ENCODE measurements at regions not wholly inside any gene's neighbourhood (a gene's known extent, or its start where the extent isn't known, plus 50 kb on each side); places are given as distances from the start of the nearest gene placed in this dataset. TPM values are rescaled to one million over a fixed set of nuclear protein-coding genes. Genes with fewer than 3 reads are reported as not detected.

DNA sequence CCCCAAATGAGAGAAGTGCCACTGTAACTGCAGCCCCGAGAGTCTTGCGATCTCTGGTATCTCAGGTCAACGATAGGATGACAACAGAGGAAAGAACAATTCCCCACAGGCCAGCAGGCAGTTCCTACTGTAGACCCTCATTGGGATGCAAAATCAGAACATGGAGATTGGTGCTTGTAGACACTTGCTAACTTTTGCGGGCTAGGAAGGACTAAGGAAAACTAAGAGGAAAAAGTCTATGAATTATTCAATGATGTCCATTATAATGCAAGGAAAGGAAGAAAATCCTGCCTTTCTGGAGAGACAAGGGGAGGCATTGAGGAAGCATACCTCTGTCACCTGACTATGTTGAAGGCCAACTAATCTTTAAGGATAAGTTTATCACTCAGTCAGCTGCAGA, 51.9 kb upstream of the CWC22 start:
- Histone ChIP-seq H2BK12ac (ENCODE audit: low read length) (no peak overlapping the region), H3K9ac (ENCODE audit: low read depth, low read length, poor library complexity) (no peak overlapping the region), H3K4me1 (ENCODE audit: control insufficient read depth in 2 of 2, insufficient read depth in 1 of 2, low read depth in 1 of 2, low read length in 2 of 2) (peaks cover 8 to 20% of the 10 kb centered on the region in 2 donors), H3K23ac (ENCODE audit: low read depth, low read length, poor library complexity) (no peak overlapping the region), H3K14ac (ENCODE audit: low read length) (no peak overlapping the region), H3K18ac (ENCODE audit: low read length) (peak overlapping the region; percentile 82), H3K36me3 (replicated peaks in 1 of 2; ENCODE audit: control insufficient read depth in 2 of 2, insufficient read depth in 2 of 2, low read length in 2 of 2) (no peaks in the 10 kb centered on the region), H3K4me3 (ENCODE audit: low read length in 2 of 2) (no peak overlapping the region), H2BK120ac (ENCODE audit: low read depth, low read length) (no peak overlapping the region), H4K91ac (ENCODE audit: low read depth, low read length, poor library complexity) (no peak overlapping the region), H2AFZ (ENCODE audit: low read length) (no peak overlapping the region), H3K27me3 (ENCODE audit: control insufficient read depth in 3 of 3, insufficient read depth in 3 of 3, low read depth in 1 of 3, low read length in 3 of 3) (no peaks in the 10 kb centered on the region), H3K27ac (replicated peaks; ENCODE audit: low read length) (peak overlapping the region; percentile 97), H2AK5ac (ENCODE audit: low read depth, low read length) (no peak overlapping the region), H4K8ac (ENCODE audit: low read depth, low read length) (no peak overlapping the region), H3K79me1 (ENCODE audit: low read depth, low read length) (no peaks in the 10 kb centered on the region), H3K9me3 (replicated peaks in 1 of 2; ENCODE audit: control insufficient read depth in 2 of 2, insufficient read depth in 1 of 2, low read depth in 1 of 2, low read length in 2 of 2) (peaks cover 0 to 2% of the 10 kb centered on the region in 2 donors), H3K4me2 (ENCODE audit: insufficient read depth, low read length, poor library complexity, severe bottlenecking) (no peak overlapping the region), H2BK5ac (ENCODE audit: low read length) (peak overlapping the region; percentile 79), H3K4ac (ENCODE audit: low read length) (no peak overlapping the region), H2BK15ac (ENCODE audit: low read length) (no peak overlapping the region)
- DNase-seq (ENCODE audit: low spot score) = no peak
- WGBS, 2 donors (ENCODE audit: extremely low coverage in 2 of 2, insufficient read length in 2 of 2, insufficient replicate concordance in 1 of 2) = no CpG with 5 or more reads among the region's 4 CpGs

DNA sequence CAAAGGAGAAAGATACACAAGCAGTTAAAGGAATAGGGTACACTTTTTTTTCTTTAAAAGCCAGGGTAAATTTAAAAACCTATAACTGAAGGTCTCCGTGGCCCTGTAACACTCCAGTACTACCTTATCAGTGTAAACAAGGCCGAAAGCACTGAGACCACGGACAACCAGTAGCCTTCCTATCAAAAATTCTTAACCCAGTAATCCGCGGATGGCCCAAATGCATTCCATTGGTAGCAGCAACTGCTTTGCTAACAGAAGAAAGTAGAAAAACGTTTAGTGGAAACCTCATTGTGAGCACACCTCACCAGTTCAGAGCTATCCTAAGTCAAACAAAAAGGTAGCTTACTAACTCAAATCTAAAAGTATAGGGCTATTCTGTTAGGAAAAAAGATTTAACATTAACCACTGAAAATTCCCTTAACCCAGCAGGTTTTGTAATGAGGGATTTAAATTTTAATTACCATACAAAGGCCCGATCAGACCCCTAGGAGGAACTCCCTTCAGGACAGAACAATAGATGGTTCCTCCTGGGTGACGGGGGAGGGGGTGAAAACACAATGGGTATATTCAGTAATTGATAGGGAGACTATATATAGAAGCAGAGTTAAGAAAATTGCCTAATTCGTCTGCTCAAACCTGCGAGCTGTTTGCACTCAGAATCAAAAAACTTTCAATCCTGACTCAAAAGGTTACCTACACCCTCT, 50.8 kb upstream of the CWC22 start:
- H2AK5ac ChIP-seq (ENCODE audit: low read depth, low read length) = no peak overlapping the region
- no peaks in the 10 kb centered on the region for H3K36me3 ChIP-seq (replicated peaks in 1 of 2; ENCODE audit: control insufficient read depth in 2 of 2, insufficient read depth in 2 of 2, low read length in 2 of 2)
- H3K27ac ChIP-seq (replicated peaks; ENCODE audit: low read length) = peak overlapping the region; percentile 97
- peaks cover 0 to 1% of the 10 kb centered on the region in 2 donors for H3K9me3 ChIP-seq (replicated peaks in 1 of 2; ENCODE audit: control insufficient read depth in 2 of 2, insufficient read depth in 1 of 2, low read depth in 1 of 2, low read length in 2 of 2)
- H2BK15ac ChIP-seq (ENCODE audit: low read length) = no peak overlapping the region
- peaks cover 4 to 20% of the 10 kb centered on the region in 2 donors for H3K4me1 ChIP-seq (ENCODE audit: control insufficient read depth in 2 of 2, insufficient read depth in 1 of 2, low read depth in 1 of 2, low read length in 2 of 2)
- H4K91ac ChIP-seq (ENCODE audit: low read depth, low read length, poor library complexity) = no peak overlapping the region
- H2BK120ac ChIP-seq (ENCODE audit: low read depth, low read length) = peak overlapping the region; percentile 76
- no peak overlapping the region for H2BK12ac ChIP-seq (ENCODE audit: low read length)
- H3K14ac ChIP-seq (ENCODE audit: low read length) = no peak overlapping the region
- no peak overlapping the region for H3K18ac ChIP-seq (ENCODE audit: low read length)
- no peak overlapping the region for H4K8ac ChIP-seq (ENCODE audit: low read depth, low read length)
- peak overlapping the region; percentile 76 for H2BK5ac ChIP-seq (ENCODE audit: low read length)
- no peak overlapping the region for H2AFZ ChIP-seq (ENCODE audit: low read length)
- H3K4me3 ChIP-seq (ENCODE audit: low read length in 2 of 2) = no peak overlapping the region
- H3K27me3 ChIP-seq (ENCODE audit: control insufficient read depth in 3 of 3, insufficient read depth in 3 of 3, low read depth in 1 of 3, low read length in 3 of 3) = no peaks in the 10 kb centered on the region
- DNase-seq (ENCODE audit: low spot score) = peak; percentile 31
- H3K9ac ChIP-seq (ENCODE audit: low read depth, low read length, poor library complexity) = no peak overlapping the region
- H3K79me1 ChIP-seq (ENCODE audit: low read depth, low read length) = no peaks in the 10 kb centered on the region
- H3K4me2 ChIP-seq (ENCODE audit: insufficient read depth, low read length, poor library complexity, severe bottlenecking) = no peak overlapping the region
- H3K4ac ChIP-seq (ENCODE audit: low read length) = no peak overlapping the region
- H3K23ac ChIP-seq (ENCODE audit: low read depth, low read length, poor library complexity) = no peak overlapping the region
- no CpG with 5 or more reads among the region's 10 CpGs for WGBS, 2 donors (ENCODE audit: extremely low coverage in 2 of 2, insufficient read length in 2 of 2, insufficient replicate concordance in 1 of 2)

Small RNA genes lying in the stretch of these regions (small RNA-seq; reads per million reads assigned to genes)
- gene AC012669.1 (ENCODE audit: insufficient read depth) = not detected

Measured in neuronal stem cell (in vitro differentiated cells).